Tibial artery (tissue), 4 donors: ENCODE measurements at regions not wholly inside any gene's neighbourhood (a gene's known extent, or its start where the extent isn't known, plus 50 kb on each side); places are given as distances from the start of the nearest gene placed in this dataset.

Experiments
- DNase-seq, 2 donors: peaks; one replicate each; pipeline ENCODE4 v3.0.0-alpha.2; 2019
- H3K27ac ChIP-seq, 2 donors: fragments of 200-600 bp; sonication (generic) in 1 of 2; 1 replicate in 1 of 2; 2 replicates in 1 of 2; pipeline ENCODE4 v1.5.1; 2018 to 2019; ENCODE audit warnings: mild to moderate bottlenecking in 1 of 2
- H3K27me3 ChIP-seq, 2 donors: fragments of 200-600 bp; sonication (generic) in 1 of 2; one replicate each; pipeline versions ENCODE4 v1.5.1 to v1.6.0; 2016 to 2019
- H3K36me3 ChIP-seq, 3 donors: fragments of 200-600 bp; sonication (generic) in 2 of 3; one replicate each; pipeline ENCODE4 v1.5.1; 2016 to 2019; ENCODE audit warnings: mild to moderate bottlenecking in 2 of 3
- H3K4me1 ChIP-seq, 4 donors: fragments of 200-600 bp; sonication (generic) in 2 of 4; 1 replicate in 3 of 4; 2 replicates in 1 of 4; pipeline ENCODE4 v1.5.1; 2016 to 2019
- H3K4me3 ChIP-seq, 2 donors: fragments of 200-600 bp; sonication (generic) in 1 of 2; 1 replicate in 1 of 2; 2 replicates in 1 of 2; pipeline ENCODE4 v1.5.1; 2018 to 2019; ENCODE audit warnings: mild to moderate bottlenecking in 2 of 2
- H3K9me3 ChIP-seq, 3 donors: fragments of 200-600 bp; sonication (generic) in 1 of 3; one replicate each; pipeline ENCODE4 v1.5.1; 2016 to 2019
- intact Hi-C: fragments of 100-400 bp; cut with DNase I; formaldehyde crosslinking; loops from one replicate; pipeline ENCODE4 v1.15.0; 2023; ENCODE audit warnings: low total_unique reads
- TF ChIP-seq, protein P1 (sequence below), 2 experiments: fragments of 200-600 bp in 1 of 2; fragments of 450-650 bp in 1 of 2; IDR thresholded peaks; one replicate each; pipeline ENCODE4 v1.5.1; 2017 to 2019; ENCODE audit warnings: antibody characterized with exemption in 2 of 2, mild to moderate bottlenecking in 1 of 2, moderate library complexity in 1 of 2

DNA sequence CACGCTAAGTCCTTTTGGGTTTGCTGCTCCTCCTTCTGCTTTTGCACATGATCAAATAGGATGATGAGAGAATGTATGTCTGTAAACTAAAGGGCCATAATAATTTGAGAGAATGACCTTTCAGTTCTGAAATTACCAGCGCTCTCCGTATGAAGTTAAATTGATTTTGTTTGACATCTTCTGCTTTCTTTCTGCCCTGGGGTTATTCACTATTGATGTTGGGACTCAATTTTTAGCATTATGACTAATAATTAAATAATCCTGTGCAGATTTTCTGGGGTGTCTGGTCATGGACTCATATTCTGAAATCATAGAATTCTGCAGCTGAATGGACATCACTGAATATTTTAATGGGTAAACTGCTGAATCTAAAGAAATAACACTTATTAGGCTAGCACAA is 423.2 kb downstream of the POM121L12 start:
- TF ChIP-seq, protein P1, sequence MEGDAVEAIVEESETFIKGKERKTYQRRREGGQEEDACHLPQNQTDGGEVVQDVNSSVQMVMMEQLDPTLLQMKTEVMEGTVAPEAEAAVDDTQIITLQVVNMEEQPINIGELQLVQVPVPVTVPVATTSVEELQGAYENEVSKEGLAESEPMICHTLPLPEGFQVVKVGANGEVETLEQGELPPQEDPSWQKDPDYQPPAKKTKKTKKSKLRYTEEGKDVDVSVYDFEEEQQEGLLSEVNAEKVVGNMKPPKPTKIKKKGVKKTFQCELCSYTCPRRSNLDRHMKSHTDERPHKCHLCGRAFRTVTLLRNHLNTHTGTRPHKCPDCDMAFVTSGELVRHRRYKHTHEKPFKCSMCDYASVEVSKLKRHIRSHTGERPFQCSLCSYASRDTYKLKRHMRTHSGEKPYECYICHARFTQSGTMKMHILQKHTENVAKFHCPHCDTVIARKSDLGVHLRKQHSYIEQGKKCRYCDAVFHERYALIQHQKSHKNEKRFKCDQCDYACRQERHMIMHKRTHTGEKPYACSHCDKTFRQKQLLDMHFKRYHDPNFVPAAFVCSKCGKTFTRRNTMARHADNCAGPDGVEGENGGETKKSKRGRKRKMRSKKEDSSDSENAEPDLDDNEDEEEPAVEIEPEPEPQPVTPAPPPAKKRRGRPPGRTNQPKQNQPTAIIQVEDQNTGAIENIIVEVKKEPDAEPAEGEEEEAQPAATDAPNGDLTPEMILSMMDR (IDR thresholded peaks at IDR 0.05) = no peak
- intact Hi-C loops = no loop called here
- H3K36me3 ChIP-seq = no peaks in the 10 kb centered on the region
- H3K4me3 ChIP-seq = no peak overlapping the region
- no peaks in the 10 kb centered on the region for H3K9me3 ChIP-seq
- no peak overlapping the region for H3K27ac ChIP-seq
- no peaks in the 10 kb centered on the region for H3K4me1 ChIP-seq
- no peak for DNase-seq
- H3K27me3 ChIP-seq = no peaks in the 10 kb centered on the region

DNA sequence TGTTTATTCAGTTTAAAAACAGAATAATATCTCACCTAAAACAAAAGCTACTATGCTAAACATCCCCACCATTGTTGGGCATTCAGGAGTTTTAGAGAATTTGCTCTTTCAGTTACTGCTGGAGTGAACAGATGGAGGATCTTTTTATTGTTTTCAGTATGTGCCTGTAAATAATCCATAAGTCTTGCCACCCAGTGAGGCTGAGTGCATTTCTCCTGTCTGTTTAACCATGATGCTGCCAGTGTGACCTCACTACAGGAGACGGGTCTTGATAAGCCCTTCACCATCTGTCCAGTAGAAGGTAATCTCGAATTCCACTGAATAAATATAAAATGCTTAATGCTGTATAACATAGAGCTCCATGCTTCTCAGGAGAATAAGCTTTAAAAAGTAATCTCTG is 430.9 kb downstream of the POM121L12 start:
- Histone ChIP-seq H3K4me3 (no peak overlapping the region), H3K27ac (no peak overlapping the region), H3K4me1 (no peaks in the 10 kb centered on the region), H3K27me3 (no peaks in the 10 kb centered on the region), H3K9me3 (no peaks in the 10 kb centered on the region), H3K36me3 (no peaks in the 10 kb centered on the region)
- TF ChIP-seq, protein P1 (IDR thresholded peaks at IDR 0.05) = no peak
- intact Hi-C loops = loop anchor here (10.0 kb wide), 1 partner anchor 48 kb away; no protein-coding TSS in a partner anchor
- no peak for DNase-seq

DNA sequence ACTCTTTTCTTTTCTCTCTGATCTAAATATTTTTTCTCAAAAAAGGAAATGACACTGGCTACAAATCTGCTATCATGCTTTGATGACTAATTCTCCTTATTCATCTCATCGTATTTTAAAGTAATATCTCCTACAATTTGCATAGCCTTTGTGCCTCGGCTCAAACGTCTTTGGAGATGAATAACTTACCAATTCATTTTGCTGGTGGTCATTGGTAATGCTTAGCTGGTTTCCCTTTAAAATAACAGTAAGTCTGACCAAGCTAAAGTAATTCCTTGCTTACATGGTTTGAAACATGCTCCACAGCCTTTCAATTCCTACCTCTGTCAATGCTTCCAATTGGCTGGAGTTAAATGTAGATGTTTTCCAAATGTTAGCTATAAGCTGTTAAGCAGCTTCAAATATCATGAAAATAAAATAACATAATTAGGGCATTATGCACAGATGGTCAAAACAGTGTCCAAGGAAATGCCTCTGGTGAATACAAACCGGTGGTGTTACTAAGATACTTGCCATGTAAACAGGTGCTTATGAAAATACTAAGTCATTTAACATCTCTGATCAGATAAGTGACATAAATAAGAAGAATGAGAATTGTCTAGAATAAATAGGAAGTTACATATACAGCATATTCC is 435.0 kb downstream of the POM121L12 start:
- Histone ChIP-seq H3K4me1 (no peaks in the 10 kb centered on the region), H3K27me3 (no peaks in the 10 kb centered on the region), H3K4me3 (no peak overlapping the region), H3K36me3 (no peaks in the 10 kb centered on the region), H3K27ac (no peak overlapping the region), H3K9me3 (no peaks in the 10 kb centered on the region)
- intact Hi-C loops = no loop called here
- TF ChIP-seq, protein P1 (IDR thresholded peaks at IDR 0.05) = no peak
- no peak for DNase-seq

DNA sequence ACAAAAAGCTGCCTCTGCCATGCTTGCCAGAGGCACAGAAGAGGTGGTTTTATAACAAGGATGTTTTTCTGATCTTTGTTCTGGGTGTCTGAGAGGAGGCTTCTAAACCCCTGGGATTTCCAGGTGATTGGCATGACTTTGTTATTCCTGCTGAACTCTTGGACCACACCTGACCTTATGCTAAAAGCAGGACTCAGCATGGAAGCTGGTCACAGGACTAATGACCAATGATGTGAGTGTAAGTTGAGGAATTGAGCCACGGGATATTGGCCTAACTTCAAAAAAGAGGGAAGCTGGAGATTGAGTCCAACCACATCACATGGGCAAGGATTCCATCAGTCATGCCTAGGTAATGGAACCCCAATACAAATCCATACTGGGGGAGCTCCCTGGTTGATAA is 437.9 kb downstream of the POM121L12 start:
- no peak for DNase-seq
- no peaks in the 10 kb centered on the region for H3K36me3 ChIP-seq
- H3K27me3 ChIP-seq = no peaks in the 10 kb centered on the region
- H3K27ac ChIP-seq = no peak overlapping the region
- H3K9me3 ChIP-seq = no peaks in the 10 kb centered on the region
- H3K4me3 ChIP-seq = no peak overlapping the region
- no peaks in the 10 kb centered on the region for H3K4me1 ChIP-seq
- TF ChIP-seq, protein P1 (IDR thresholded peaks at IDR 0.05) = no peak
- intact Hi-C loops = no loop called here

DNA sequence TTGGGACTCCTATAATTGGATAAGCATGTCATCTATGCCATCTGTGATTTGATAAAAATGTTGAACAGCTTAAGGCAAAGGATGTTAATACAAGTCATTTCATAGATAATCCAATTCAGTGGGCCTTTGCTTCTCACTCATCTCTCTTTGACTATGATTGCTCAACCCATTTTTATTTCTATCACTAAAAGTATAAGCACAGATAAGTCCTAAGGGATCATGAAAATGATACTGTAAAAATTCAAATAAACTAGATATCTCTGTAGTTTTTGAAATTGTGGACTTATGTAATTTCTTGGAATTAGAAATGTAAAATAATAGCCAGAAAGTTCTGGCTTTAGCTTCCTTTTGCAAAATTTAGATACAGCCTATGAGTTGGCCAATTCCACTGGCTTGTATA is 440.3 kb downstream of the POM121L12 start:
- intact Hi-C loops = no loop called here
- no peak for DNase-seq
- H3K9me3 ChIP-seq = no peaks in the 10 kb centered on the region
- H3K27ac ChIP-seq = no peak overlapping the region
- no peaks in the 10 kb centered on the region for H3K27me3 ChIP-seq
- H3K4me1 ChIP-seq = no peaks in the 10 kb centered on the region
- no peak overlapping the region for H3K4me3 ChIP-seq
- TF ChIP-seq, protein P1 (IDR thresholded peaks at IDR 0.05) = no peak
- H3K36me3 ChIP-seq = no peaks in the 10 kb centered on the region

DNA sequence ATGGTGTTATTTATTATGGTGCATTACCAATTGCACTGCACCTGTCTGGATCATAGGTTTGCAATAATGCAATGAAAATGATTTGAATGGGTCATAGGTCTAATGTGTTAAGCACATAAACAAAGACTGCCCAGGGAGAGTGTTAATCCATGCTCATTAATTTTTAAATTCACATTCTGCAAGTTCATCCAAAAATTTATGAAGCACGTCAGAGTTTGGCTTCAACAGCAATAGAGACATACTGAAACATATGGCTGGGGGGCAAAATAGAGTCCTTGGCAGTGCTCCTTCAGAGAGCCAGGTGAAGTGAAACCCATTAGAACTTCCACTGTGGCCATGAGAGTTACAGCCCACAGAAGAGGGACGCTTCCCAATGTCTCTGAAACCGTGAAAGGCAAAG is 441.1 kb downstream of the POM121L12 start:
- no peaks in the 10 kb centered on the region for H3K36me3 ChIP-seq
- intact Hi-C loops = no loop called here
- H3K27me3 ChIP-seq = no peaks in the 10 kb centered on the region
- no peak for DNase-seq
- no peaks in the 10 kb centered on the region for H3K9me3 ChIP-seq
- H3K4me3 ChIP-seq = no peak overlapping the region
- H3K4me1 ChIP-seq = no peaks in the 10 kb centered on the region
- H3K27ac ChIP-seq = no peak overlapping the region
- TF ChIP-seq, protein P1 (IDR thresholded peaks at IDR 0.05) = no peak
